Spleen (tissue), 11 donors: ENCODE measurements at regions not wholly inside any gene's neighbourhood (a gene's known extent, or its start where the extent isn't known, plus 50 kb on each side); places are given as distances from the start of the nearest gene placed in this dataset.

Source experiments
- DNase-seq: peaks from one replicate; pipeline ENCODE4 v3.0.0-alpha.2; 2020
- H3K27ac ChIP-seq, 8 donors: fragments of 200-600 bp; sonication (generic) in 7 of 8; 1 replicate in 4 of 8; 2 replicates in 4 of 8; pipeline versions ENCODE4 v1.5.0 to v1.8.0; 2016 to 2021; ENCODE audit warnings: inconsistent platforms in 4 of 8, mild to moderate bottlenecking in 4 of 8, moderate library complexity in 1 of 8
- H3K27me3 ChIP-seq, 7 donors: fragments of 200-600 bp; sonication (generic) in 6 of 7; replicated peaks in 1 of 7; 1 replicate in 4 of 7; 2 replicates in 3 of 7; pipeline versions ENCODE4 v1.5.0 to v1.8.0; 2016 to 2021; ENCODE audit warnings: inconsistent platforms in 3 of 7, mild to moderate bottlenecking in 1 of 7
- H3K36me3 ChIP-seq, 6 donors: fragments of 200-600 bp; sonication (generic) in 5 of 6; 1 replicate in 4 of 6; 2 replicates in 2 of 6; pipeline versions ENCODE4 v1.5.0 to v1.8.0; 2016 to 2021; ENCODE audit warnings: inconsistent platforms in 2 of 6
- H3K4me1 ChIP-seq, 6 donors: fragments of 200-600 bp; sonication (generic) in 5 of 6; 1 replicate in 3 of 6; 2 replicates in 3 of 6; pipeline versions ENCODE4 v1.5.0 to v1.8.0; 2016 to 2021; ENCODE audit warnings: inconsistent platforms in 3 of 6
- H3K4me3 ChIP-seq, 8 donors: fragments of 200-600 bp; sonication (generic) in 7 of 8; 1 replicate in 4 of 8; 2 replicates in 4 of 8; pipeline versions ENCODE4 v1.5.0 to v1.8.0; 2016 to 2021; ENCODE audit warnings: inconsistent platforms in 4 of 8, mild to moderate bottlenecking in 4 of 8, moderate library complexity in 2 of 8
- H3K9me3 ChIP-seq, 8 donors: fragments of 200-600 bp; sonication (generic) in 7 of 8; 1 replicate in 4 of 8; 2 replicates in 4 of 8; pipeline versions ENCODE4 v1.5.0 to v1.8.0; 2016 to 2021; ENCODE audit warnings: inconsistent platforms in 4 of 8
- POLR2A ChIP-seq, 3 donors: fragments of 450-650 bp; IDR thresholded peaks; one replicate each; pipeline ENCODE4 v1.5.1; 2017; ENCODE audit warnings: antibody characterized with exemption in 3 of 3, mild to moderate bottlenecking in 1 of 3
- POLR2AphosphoS5 ChIP-seq, 3 donors: sonication (generic); formaldehyde crosslinking; IDR thresholded peaks; one replicate each; pipeline ENCODE4 v1.5.1; 2017; ENCODE audit warnings: antibody characterized with exemption in 3 of 3
- WGBS, 5 donors: extraction: QIAGEN DNeasy Blood & Tissue Kit in 3 of 5; methylation state at CpG; one replicate each; pipeline versions ENCODE4 v1.1.5 to v1.1.7; 2013 to 2018; 5-methylcytosine and 5-hydroxymethylcytosine counted together
- intact Hi-C: fragments of 100-400 bp; cut with DNase I; formaldehyde crosslinking; loops from one replicate; pipeline ENCODE4 v1.15.0; 2023; ENCODE audit warnings: low total_unique reads
- TF ChIP-seq, protein P1 (sequence below), 11 experiments: fragments of 200-600 bp in 7 of 11; fragments of 450-650 bp in 4 of 11; sonication (generic) in 4 of 11; IDR thresholded peaks in 8 of 11; conservative IDR thresholded peaks in 3 of 11; 1 replicate in 7 of 11; 2 replicates in 4 of 11; pipeline versions ENCODE4 v1.4.0 to v1.8.0; 2016 to 2021; ENCODE audit warnings: antibody characterized with exemption in 11 of 11, inconsistent platforms in 4 of 11, mild to moderate bottlenecking in 1 of 11
- donor health status: healthy with polysubstance abuse.
- donor health status: DM: no; HTN: no; CAD: no; lungs with moderate emphysema.
- donor health status: DM: no; HTN: no; CAD: no.
- donor health status: Bipolar disorder and iron deficiency.
- donor health status: healthy.
- donor health status: DM: no; HTN: no; CAD: no.
- donor health status: DM: yes; HTN: yes; CAD: no.

- peaks cover 0 to 6% (median 0%) of the 10 kb centered on the region in 8 donors for H3K9me3 ChIP-seq
- no peak overlapping the region for H3K27ac ChIP-seq
- no peak for TF ChIP-seq POLR2AphosphoS5 (IDR thresholded peaks at IDR 0.05)
- intact Hi-C loops, result no loop called here
- H3K36me3 ChIP-seq, result no peaks in the 10 kb centered on the region
- no peak for DNase-seq
- H3K4me3 ChIP-seq, result no peak overlapping the region
- H3K27me3 ChIP-seq, result peaks cover 0 to 29% (median 0%) of the 10 kb centered on the region in 7 donors
- no peaks in the 10 kb centered on the region for H3K4me1 ChIP-seq
- WGBS, 5 donors, result 48 to 55% (median 54%) methylated on average over 4 of the region's 4 CpGs
These were observed 284.8 kb upstream of the DIO3 start for GRCh38 chr14:101276309-101277091.

DNA sequence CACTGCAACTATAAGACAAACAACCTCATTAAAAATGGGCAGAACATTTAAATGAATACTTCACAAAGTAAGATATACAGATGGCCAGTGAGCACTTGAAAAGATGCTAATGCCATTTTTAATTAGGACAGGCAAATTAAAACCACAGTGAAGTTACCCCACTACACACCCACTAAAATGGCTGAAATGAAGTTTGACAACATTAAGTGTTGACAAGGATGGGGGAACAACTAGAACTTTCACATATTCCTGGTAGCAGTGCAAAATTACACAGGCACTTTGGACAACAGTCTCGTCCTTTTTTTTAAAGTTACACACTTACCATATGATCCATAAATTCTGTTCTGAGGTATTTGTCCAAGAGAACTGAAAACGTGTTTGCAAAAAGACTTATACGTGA is 278.9 kb upstream of the DIO3 start:
- intact Hi-C loops, result no loop called here
- no peak for DNase-seq
- TF ChIP-seq POLR2AphosphoS5 (IDR thresholded peaks at IDR 0.05), result no peak
- TF ChIP-seq POLR2A (IDR thresholded peaks at IDR 0.05), result no peak
- TF ChIP-seq, protein P1, sequence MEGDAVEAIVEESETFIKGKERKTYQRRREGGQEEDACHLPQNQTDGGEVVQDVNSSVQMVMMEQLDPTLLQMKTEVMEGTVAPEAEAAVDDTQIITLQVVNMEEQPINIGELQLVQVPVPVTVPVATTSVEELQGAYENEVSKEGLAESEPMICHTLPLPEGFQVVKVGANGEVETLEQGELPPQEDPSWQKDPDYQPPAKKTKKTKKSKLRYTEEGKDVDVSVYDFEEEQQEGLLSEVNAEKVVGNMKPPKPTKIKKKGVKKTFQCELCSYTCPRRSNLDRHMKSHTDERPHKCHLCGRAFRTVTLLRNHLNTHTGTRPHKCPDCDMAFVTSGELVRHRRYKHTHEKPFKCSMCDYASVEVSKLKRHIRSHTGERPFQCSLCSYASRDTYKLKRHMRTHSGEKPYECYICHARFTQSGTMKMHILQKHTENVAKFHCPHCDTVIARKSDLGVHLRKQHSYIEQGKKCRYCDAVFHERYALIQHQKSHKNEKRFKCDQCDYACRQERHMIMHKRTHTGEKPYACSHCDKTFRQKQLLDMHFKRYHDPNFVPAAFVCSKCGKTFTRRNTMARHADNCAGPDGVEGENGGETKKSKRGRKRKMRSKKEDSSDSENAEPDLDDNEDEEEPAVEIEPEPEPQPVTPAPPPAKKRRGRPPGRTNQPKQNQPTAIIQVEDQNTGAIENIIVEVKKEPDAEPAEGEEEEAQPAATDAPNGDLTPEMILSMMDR (IDR thresholded peaks at IDR 0.05 in 8 of 11, conservative IDR thresholded peaks at IDR 0.05 in 3 of 11), result no peak
- H3K36me3 ChIP-seq, result no peaks in the 10 kb centered on the region
- no peaks in the 10 kb centered on the region for H3K4me1 ChIP-seq
- 80 to 93% (median 83%) methylated on average over 3 of the region's 3 CpGs for WGBS, 5 donors
- H3K27ac ChIP-seq, result no peak overlapping the region
- no peak overlapping the region for H3K4me3 ChIP-seq
- H3K27me3 ChIP-seq, result peaks cover 0 to 39% (median 0%) of the 10 kb centered on the region in 7 donors
- H3K9me3 ChIP-seq, result peaks cover 0 to 6% (median 0%) of the 10 kb centered on the region in 8 donors

DNA sequence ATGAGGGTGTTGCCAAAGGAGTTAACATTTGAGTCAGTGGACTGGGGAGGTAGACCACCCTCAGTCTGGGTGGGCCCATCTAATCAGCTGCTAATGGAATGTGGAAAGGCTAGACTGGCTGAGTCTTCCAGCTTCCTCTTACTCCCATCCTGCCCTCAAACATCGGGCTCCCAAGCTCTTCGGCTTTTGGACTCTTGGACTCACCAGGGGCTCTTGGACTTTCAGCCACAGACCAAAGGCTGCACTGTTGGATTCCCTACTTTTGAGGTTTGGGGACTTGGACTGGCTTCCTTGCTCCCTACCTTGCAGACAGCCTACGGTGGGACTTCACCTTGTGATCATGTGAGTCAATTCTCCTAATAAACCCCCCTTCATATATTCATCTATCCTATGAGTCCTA is 276.6 kb upstream of the DIO3 start:
- TF ChIP-seq, protein P1 (IDR thresholded peaks at IDR 0.05 in 8 of 11, conservative IDR thresholded peaks at IDR 0.05 in 3 of 11), result no peak
- TF ChIP-seq POLR2A (IDR thresholded peaks at IDR 0.05) (no peak), POLR2AphosphoS5 (IDR thresholded peaks at IDR 0.05) (no peak)
- intact Hi-C loops, result no loop called here

GRCh38 chr14:101286271-101287018 is 274.9 kb upstream of the DIO3 start:
- Histone ChIP-seq H3K4me3 (no peak overlapping the region), H3K27ac (no peak overlapping the region), H3K9me3 (peaks cover 0 to 3% (median 0%) of the 10 kb centered on the region in 8 donors), H3K27me3 (peaks cover 0 to 32% (median 0%) of the 10 kb centered on the region in 7 donors), H3K36me3 (no peaks in the 10 kb centered on the region), H3K4me1 (no peaks in the 10 kb centered on the region)
- 86 to 95% (median 89%) methylated on average over 19 of the region's 19 CpGs for WGBS, 5 donors
- no peak for DNase-seq
- intact Hi-C loops, result no loop called here
- TF ChIP-seq, protein P1 (IDR thresholded peaks at IDR 0.05 in 8 of 11, conservative IDR thresholded peaks at IDR 0.05 in 3 of 11), result no peak
- TF ChIP-seq POLR2AphosphoS5 (IDR thresholded peaks at IDR 0.05) (no peak), POLR2A (IDR thresholded peaks at IDR 0.05) (no peak)

More for the DNA sequence above, 276.6 kb upstream of the DIO3 start:
- H3K4me1 ChIP-seq, result no peaks in the 10 kb centered on the region
- H3K9me3 ChIP-seq, result peaks cover 0 to 3% (median 0%) of the 10 kb centered on the region in 8 donors
- 80 to 98% (median 88%) methylated on average over 3 of the region's 3 CpGs for WGBS, 5 donors
- peaks cover 0 to 32% (median 0%) of the 10 kb centered on the region in 7 donors for H3K27me3 ChIP-seq
- no peak overlapping the region for H3K4me3 ChIP-seq
- no peaks in the 10 kb centered on the region for H3K36me3 ChIP-seq
- H3K27ac ChIP-seq, result no peak overlapping the region
- no peak for DNase-seq
